SU-DHL-6 (cell line): ENCODE measurements at regions not wholly inside any gene's neighbourhood (a gene's known extent, or its start where the extent isn't known, plus 50 kb on each side); places are given as distances from the start of the nearest gene placed in this dataset.

Source experiments
- H2AFZ ChIP-seq: fragments of 200-600 bp; sonication (generic); 2 replicates; pipeline ENCODE4 v1.6.1; 2014; ENCODE audit warnings: low read depth, mild to moderate bottlenecking, moderate library complexity, mixed read lengths, antibody characterized with exemption, low read length; ENCODE audit not compliant: severe bottlenecking
- H3F3A ChIP-seq: fragments of 200-600 bp; shearing (Covaris generic); 2 replicates; pipeline ENCODE4 v1.6.0; 2016; ENCODE audit warnings: antibody characterized with exemption, mild to moderate bottlenecking; ENCODE audit not compliant: insufficient read depth
- H3K27ac ChIP-seq: fragments of 200-600 bp; sonication (generic); 2 replicates; pipeline ENCODE4 v1.5.1; 2016; ENCODE audit warnings: low read depth, mild to moderate bottlenecking, low read length, moderate library complexity, mixed read lengths
- H3K27me3 ChIP-seq: fragments of 200-600 bp; sonication (generic), shearing (Covaris generic); 2 replicates; pipeline ENCODE4 v1.6.0; 2014; ENCODE audit warnings: mild to moderate bottlenecking, low read length
- H3K36me3 ChIP-seq: fragments of 200-600 bp; sonication (generic); 2 replicates; pipeline ENCODE4 v1.6.1; 2014; ENCODE audit warnings: mild to moderate bottlenecking, low read length, mixed read lengths
- H3K4me2 ChIP-seq: fragments of 300-600, 200-600 bp; shearing (Covaris generic), sonication (generic); 2 replicates; pipeline ENCODE4 v1.6.0; 2014; ENCODE audit warnings: low read length, low read depth, mild to moderate bottlenecking; ENCODE audit not compliant: poor library complexity, severe bottlenecking
- H3K4me3 ChIP-seq: fragments of 200-600 bp; sonication (generic); 2 replicates; pipeline ENCODE4 v1.5.1; 2014; ENCODE audit warnings: antibody characterized with exemption, low read length, mild to moderate bottlenecking, mixed read lengths; ENCODE audit not compliant: insufficient read depth, poor library complexity, severe bottlenecking
- H3K79me2 ChIP-seq: fragments of 200-600 bp; sonication (generic); 2 replicates; pipeline ENCODE4 v1.6.1; 2014; ENCODE audit warnings: mild to moderate bottlenecking, low read length, moderate library complexity; ENCODE audit not compliant: insufficient read depth
- H3K9ac ChIP-seq: fragments of 200-600 bp; sonication (generic); 2 replicates; pipeline ENCODE4 v1.7.0; 2014; ENCODE audit warnings: mild to moderate bottlenecking, low read length
- H3K9me2 ChIP-seq: fragments of 200-600 bp; sonication (generic); replicated peaks from 2 replicates; pipeline ENCODE4 v1.6.1; 2014; ENCODE audit warnings: low read length; ENCODE audit not compliant: insufficient read depth
- H3K9me3 ChIP-seq: fragments of 200-600 bp; sonication (generic); 2 replicates; pipeline ENCODE4 v1.6.1; 2014; ENCODE audit warnings: low read length, mixed read lengths; ENCODE audit not compliant: insufficient read depth
- H4K20me1 ChIP-seq: fragments of 200-600 bp; sonication (generic); 2 replicates; pipeline ENCODE4 v1.6.1; 2014; ENCODE audit warnings: low read depth, mild to moderate bottlenecking, antibody characterized with exemption, low read length, moderate library complexity, mixed read lengths
- CTCF ChIP-seq: fragments of 200-600 bp; sonication (generic); IDR thresholded peaks from one replicate; pipeline ENCODE4 v1.5.1; 2017; ENCODE audit warnings: antibody characterized with exemption, mild to moderate bottlenecking, low read length, moderate library complexity; ENCODE audit not compliant: insufficient read depth, poor library complexity, severe bottlenecking
- EZH2phosphoT487 ChIP-seq: fragments of 200-600 bp; sonication (generic), shearing (Covaris generic); conservative IDR thresholded peaks from 2 replicates; pipeline ENCODE4 v1.6.1; 2018; ENCODE audit warnings: mild to moderate bottlenecking, antibody characterized with exemption, low read length, moderate library complexity, mixed read lengths

GRCh38 chr5:62964428-62964827 is 385.8 kb downstream of the LRRC70 start:
- H3K27ac ChIP-seq: no peak overlapping the region
- no peak overlapping the region for H2AFZ ChIP-seq
- H3K4me3 ChIP-seq: no peak overlapping the region
- H3K79me2 ChIP-seq: no peaks in the 10 kb centered on the region
- H3K9me3 ChIP-seq: peaks cover 18% of the 10 kb centered on the region; the same call in 1 of the 2 replicates
- TF ChIP-seq EZH2phosphoT487: no peak
- TF ChIP-seq CTCF: no peak
- H3K9me2 ChIP-seq: no peaks in the 10 kb centered on the region
- H3K36me3 ChIP-seq: no peaks in the 10 kb centered on the region
- H3K27me3 ChIP-seq: no peaks in the 10 kb centered on the region
- no peaks in the 10 kb centered on the region for H3F3A ChIP-seq
- H4K20me1 ChIP-seq: no peaks in the 10 kb centered on the region
- no peak overlapping the region for H3K4me2 ChIP-seq
- H3K9ac ChIP-seq: no peak overlapping the region

- H2AFZ ChIP-seq: no peak overlapping the region
- H3F3A ChIP-seq: no peaks in the 10 kb centered on the region
- no peak overlapping the region for H3K9ac ChIP-seq
- H3K9me3 ChIP-seq: peaks cover 18% of the 10 kb centered on the region; the same call in 1 of the 2 replicates
- no peaks in the 10 kb centered on the region for H3K79me2 ChIP-seq
- H3K4me2 ChIP-seq: no peak overlapping the region
- no peaks in the 10 kb centered on the region for H3K9me2 ChIP-seq
- no peaks in the 10 kb centered on the region for H3K27me3 ChIP-seq
- H3K36me3 ChIP-seq: no peaks in the 10 kb centered on the region
- H3K4me3 ChIP-seq: no peak overlapping the region
- no peak overlapping the region for H3K27ac ChIP-seq
- no peaks in the 10 kb centered on the region for H4K20me1 ChIP-seq
- TF ChIP-seq EZH2phosphoT487 (no peak), CTCF (no peak)
Measured at GRCh38 chr5:62960781-62961180, 382.2 kb downstream of the LRRC70 start.

- Histone ChIP-seq H3K4me3 (no peak overlapping the region), H3K79me2 (no peaks in the 10 kb centered on the region), H3K4me2 (no peak overlapping the region), H3K9me2 (no peaks in the 10 kb centered on the region), H2AFZ (no peak overlapping the region), H3K27me3 (no peaks in the 10 kb centered on the region), H3F3A (no peaks in the 10 kb centered on the region), H3K9ac (no peak overlapping the region), H3K9me3 (no peaks in the 10 kb centered on the region), H4K20me1 (no peaks in the 10 kb centered on the region), H3K27ac (no peak overlapping the region), H3K36me3 (no peaks in the 10 kb centered on the region)
- TF ChIP-seq CTCF: no peak
- no peak for TF ChIP-seq EZH2phosphoT487
Measured at GRCh38 chr5:62956597-62956996, 378.0 kb downstream of the LRRC70 start.
